ENCODE measurements at regions not wholly inside any gene's neighbourhood (a gene's known extent, or its start where the extent isn't known, plus 50 kb on each side); places are given as distances from the start of the nearest gene placed in this dataset.

GRCh38 chr21:26626187-26626586 is 53.1 kb upstream of the CYYR1 start:
- H3K4me3 ChIP-seq (ENCODE audit: low read depth, low read length) = no peak overlapping the region
- in situ Hi-C loops (cut with HindIII; ENCODE audit: low sequenced_read_pairs) = no loop called here
- no peak for DNase-seq (ENCODE audit: low read depth)
- TF ChIP-seq CTCF (IDR thresholded peaks at IDR 0.05; ENCODE audit: low read depth, low read length, missing control alignments) = no peak

GRCh38 chr21:26624983-26625519 is 52.0 kb upstream of the CYYR1 start:
- no peak for TF ChIP-seq CTCF (IDR thresholded peaks at IDR 0.05; ENCODE audit: low read depth, low read length, missing control alignments)
- H3K4me3 ChIP-seq (ENCODE audit: low read depth, low read length) = no peak overlapping the region
- no peak for DNase-seq (ENCODE audit: low read depth)
- in situ Hi-C loops (cut with HindIII; ENCODE audit: low sequenced_read_pairs) = no loop called here
